GM23338 (cell line): ENCODE measurements at regions not wholly inside any gene's neighbourhood (a gene's known extent, or its start where the extent isn't known, plus 50 kb on each side); places are given as distances from the start of the nearest gene placed in this dataset.

Experiments
- ATAC-seq: fragments of 200-7000 bp; cut with Tn5 transposase; 3 replicates; pipeline ENCODE4 v1.9.1; 2020
- DNase-seq: peaks from one replicate; pipeline ENCODE4 v3.0.0-alpha.2; 2015; ENCODE audit warnings: low spot score
- H2AFZ ChIP-seq: fragments of 200-600 bp; sonication (generic); 2 replicates; pipeline ENCODE4 v1.8.0; 2016; ENCODE audit warnings: antibody characterized with exemption, mild to moderate bottlenecking, moderate library complexity
- H3F3A ChIP-seq: fragments of 200-600 bp; sonication (generic); replicated peaks from 2 replicates; pipeline ENCODE4 v1.8.0; 2017; ENCODE audit warnings: antibody characterized with exemption, mixed run types, low read depth
- H3K27ac ChIP-seq: fragments of 200-600 bp; sonication (generic); 2 replicates; pipeline ENCODE4 v1.6.1; 2016; ENCODE audit warnings: low read depth
- H3K27me3 ChIP-seq: fragments of 200-600 bp; sonication (generic); 2 replicates; pipeline ENCODE4 v1.8.0; 2016; ENCODE audit warnings: mild to moderate bottlenecking, mixed run types, moderate library complexity; ENCODE audit not compliant: insufficient read depth
- H3K36me3 ChIP-seq: fragments of 200-600 bp; sonication (generic); 2 replicates; pipeline ENCODE4 v1.8.0; 2016; ENCODE audit warnings: mild to moderate bottlenecking; ENCODE audit not compliant: insufficient read depth
- H3K4me1 ChIP-seq: fragments of 200-600 bp; sonication (generic); 2 replicates; pipeline ENCODE4 v1.8.0; 2016; ENCODE audit warnings: mild to moderate bottlenecking, moderate library complexity; ENCODE audit not compliant: insufficient read depth
- H3K4me2 ChIP-seq: fragments of 200-600 bp; sonication (generic); 2 replicates; pipeline ENCODE4 v1.7.1; 2017; ENCODE audit warnings: mixed run types
- H3K4me3 ChIP-seq: fragments of 200-600 bp; sonication (generic); 2 replicates; pipeline ENCODE4 v1.6.1; 2016; ENCODE audit warnings: mixed run types
- H3K79me2 ChIP-seq: fragments of 200-600 bp; sonication (generic); replicated peaks from 2 replicates; pipeline ENCODE4 v1.8.0; 2017; ENCODE audit warnings: mild to moderate bottlenecking; ENCODE audit not compliant: insufficient read depth
- H3K9me2 ChIP-seq: fragments of 200-600 bp; sonication (generic); 2 replicates; pipeline ENCODE4 v1.8.0; 2017; ENCODE audit not compliant: insufficient read depth
- H4K20me1 ChIP-seq: fragments of 200-600 bp; sonication (generic); replicated peaks from 2 replicates; pipeline ENCODE4 v1.8.0; 2017; ENCODE audit warnings: mild to moderate bottlenecking; ENCODE audit not compliant: insufficient read depth
- H3K27ac Mint-ChIP-seq: 2 replicates; pipeline ENCODE4 v1.8.0; 2020; ENCODE audit warnings: inconsistent platforms, mild to moderate bottlenecking, moderate library complexity, mixed read lengths
- H3K27me3 Mint-ChIP-seq: 3 replicates; pipeline ENCODE4 v1.8.0; 2022; ENCODE audit warnings: low read depth, mild to moderate bottlenecking, moderate library complexity, mixed read lengths, inconsistent platforms; ENCODE audit not compliant: insufficient read depth, poor library complexity
- H3K36me3 Mint-ChIP-seq: 3 replicates; pipeline ENCODE4 v1.8.0; 2021; ENCODE audit warnings: low read depth, mild to moderate bottlenecking, inconsistent platforms, moderate library complexity, mixed read lengths
- H3K4me1 Mint-ChIP-seq: 3 replicates; pipeline ENCODE4 v1.8.0; 2020; ENCODE audit warnings: mild to moderate bottlenecking, inconsistent platforms, mixed read lengths
- H3K4me3 Mint-ChIP-seq: 3 replicates; pipeline ENCODE4 v1.8.0; 2021; ENCODE audit warnings: moderate library complexity, mild to moderate bottlenecking, inconsistent platforms, mixed read lengths
- H3K9me3 Mint-ChIP-seq: 3 replicates; pipeline ENCODE4 v1.8.0; 2020; ENCODE audit warnings: moderate library complexity, mild to moderate bottlenecking, inconsistent platforms, mixed read lengths
- CREB1 ChIP-seq: fragments of 250-450 bp; sonication (Bioruptor Pico); IDR thresholded peaks from 2 replicates; pipeline ENCODE4 v1.5.0; 2020; ENCODE audit warnings: low read depth, mild to moderate bottlenecking, moderate library complexity
- EZH2phosphoT487 ChIP-seq: fragments of 200-600 bp; sonication (generic); IDR thresholded peaks from one replicate; pipeline ENCODE4 v1.8.1; 2018; ENCODE audit warnings: antibody characterized with exemption; ENCODE audit not compliant: unreplicated experiment
- JUNB ChIP-seq: IDR thresholded peaks from one replicate; pipeline ENCODE4 v1.6.1; 2016; ENCODE audit warnings: antibody characterized with exemption; ENCODE audit not compliant: unreplicated experiment
- NANOG ChIP-seq: IDR thresholded peaks from 2 replicates; pipeline ENCODE4 v1.6.1; 2016; ENCODE audit warnings: antibody characterized with exemption, borderline replicate concordance
- POLR2AphosphoS5 ChIP-seq: IDR thresholded peaks from 2 replicates; pipeline ENCODE4 v1.6.1; 2016; ENCODE audit warnings: antibody characterized with exemption, low read depth
- REST ChIP-seq: IDR thresholded peaks from one replicate; pipeline ENCODE4 v1.6.1; 2018; ENCODE audit warnings: antibody characterized with exemption; ENCODE audit not compliant: unreplicated experiment
- ZNF114 ChIP-seq: fragments of 250-450 bp; sonication (Bioruptor Pico); IDR thresholded peaks from 2 replicates; pipeline ENCODE4 v1.5.0; 2020; ENCODE audit warnings: mild to moderate bottlenecking, moderate library complexity
- ZNF331 ChIP-seq: fragments of 250-450 bp; sonication (Bioruptor Pico); IDR thresholded peaks from 2 replicates; pipeline ENCODE4 v1.5.0; 2020; ENCODE audit warnings: low read depth, mild to moderate bottlenecking, moderate library complexity
- ZNF462 ChIP-seq: fragments of 250-450 bp; sonication (Bioruptor Pico); IDR thresholded peaks from 2 replicates; pipeline ENCODE4 v1.5.0; 2020; ENCODE audit warnings: mild to moderate bottlenecking, moderate library complexity
- TF ChIP-seq, protein P1 (sequence below): IDR thresholded peaks from 2 replicates; pipeline ENCODE4 v1.6.1; 2016; ENCODE audit warnings: antibody characterized with exemption

DNA sequence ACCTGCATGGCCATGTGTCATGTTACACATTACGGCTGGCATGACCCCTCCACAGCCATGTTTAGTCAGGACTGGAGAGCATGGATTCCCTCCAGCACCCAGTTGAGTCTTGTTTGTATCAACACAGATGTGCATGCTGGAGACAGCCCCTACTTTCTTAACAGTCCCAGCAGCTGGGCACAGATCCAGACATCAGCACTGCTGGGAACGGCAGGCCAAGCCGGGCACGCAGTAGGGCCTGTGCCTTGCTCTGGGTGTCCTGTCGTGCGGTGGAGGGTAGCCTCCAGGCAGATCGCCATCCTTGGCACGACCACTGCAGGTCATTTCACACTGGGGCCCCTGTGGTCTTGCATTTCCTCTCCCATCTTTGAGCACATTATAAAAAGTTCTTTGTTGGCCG is 381.4 kb downstream of the SMOC2 start (continued):
- no peak for TF ChIP-seq REST
- TF ChIP-seq NANOG, result no peak

GRCh38 chr6:168819546-168819945 is 378.6 kb downstream of the SMOC2 start:
- DNase-seq (no peak), ATAC-seq (no peak)
- H3K27ac ChIP-seq, result no peak overlapping the region
- no peaks in the 10 kb centered on the region for H3K4me1 ChIP-seq
- Mint-ChIP-seq H3K9me3 (no peaks in the 10 kb centered on the region; the same call in 2 of the 3 replicates), H3K27me3 (peaks cover 4% of the 10 kb centered on the region), H3K4me3 (no peak overlapping the region), H3K4me1 (peaks cover 10% of the 10 kb centered on the region), H3K36me3 (no peaks in the 10 kb centered on the region), H3K27ac (no peak overlapping the region)
- TF ChIP-seq POLR2AphosphoS5 (no peak), CREB1 (CRISPR knock-in tag) (no peak), ZNF331 (CRISPR knock-in tag) (no peak)
- no peaks in the 10 kb centered on the region for H4K20me1 ChIP-seq
- no peak overlapping the region for H3K4me2 ChIP-seq
- H3K79me2 ChIP-seq, result no peaks in the 10 kb centered on the region
- no peaks in the 10 kb centered on the region for H3K36me3 ChIP-seq
- no peak overlapping the region for H3K4me3 ChIP-seq
- no peaks in the 10 kb centered on the region for H3F3A ChIP-seq
- no peaks in the 10 kb centered on the region for H3K9me2 ChIP-seq
- no peak overlapping the region for H2AFZ ChIP-seq
- H3K27me3 ChIP-seq, result no peaks in the 10 kb centered on the region

DNA sequence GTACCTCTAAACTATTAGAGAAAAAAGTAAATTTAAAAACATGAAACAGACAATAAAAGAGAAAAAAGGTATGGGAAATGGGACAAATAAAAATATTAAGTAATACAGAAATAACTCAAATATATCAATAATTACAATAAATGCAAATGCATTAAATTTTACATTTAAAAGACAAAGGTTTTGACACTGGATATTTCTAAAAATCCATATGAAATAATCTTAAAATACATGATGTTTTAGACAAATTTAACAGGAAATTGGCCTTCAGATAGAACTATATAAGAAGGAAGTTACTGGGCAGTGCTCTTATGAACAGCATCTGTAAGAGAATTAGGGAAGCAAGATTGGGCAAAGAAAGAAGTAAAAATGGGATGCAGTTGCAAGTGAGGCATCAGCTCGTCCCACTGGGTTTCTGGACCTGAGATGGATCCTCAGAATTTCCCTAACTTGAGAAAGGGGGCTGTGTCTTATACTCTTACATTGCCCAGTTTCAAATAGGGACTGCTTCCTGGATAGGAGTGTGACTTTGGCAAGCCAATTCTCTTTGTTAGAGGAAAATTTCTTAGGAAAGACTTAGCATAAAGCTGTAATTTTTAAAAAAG is 376.7 kb downstream of the SMOC2 start:
- Histone ChIP-seq H3K4me1 (no peaks in the 10 kb centered on the region), H4K20me1 (no peaks in the 10 kb centered on the region), H3K9me2 (no peaks in the 10 kb centered on the region), H3K36me3 (no peaks in the 10 kb centered on the region), H3K79me2 (no peaks in the 10 kb centered on the region), H3K27me3 (no peaks in the 10 kb centered on the region), H2AFZ (no peak overlapping the region), H3K4me2 (no peak overlapping the region), H3K4me3 (no peak overlapping the region), H3F3A (no peaks in the 10 kb centered on the region), H3K27ac (no peak overlapping the region)
- DNase-seq (no peak), ATAC-seq (no peak)
- no peaks in the 10 kb centered on the region for H3K4me1 Mint-ChIP-seq
- H3K9me3 Mint-ChIP-seq, result no peaks in the 10 kb centered on the region; the same call in 2 of the 3 replicates
- no peaks in the 10 kb centered on the region for H3K36me3 Mint-ChIP-seq
- peaks cover 4% of the 10 kb centered on the region for H3K27me3 Mint-ChIP-seq
- H3K27ac Mint-ChIP-seq, result no peak overlapping the region
- no peak overlapping the region for H3K4me3 Mint-ChIP-seq
- TF ChIP-seq, protein P1, sequence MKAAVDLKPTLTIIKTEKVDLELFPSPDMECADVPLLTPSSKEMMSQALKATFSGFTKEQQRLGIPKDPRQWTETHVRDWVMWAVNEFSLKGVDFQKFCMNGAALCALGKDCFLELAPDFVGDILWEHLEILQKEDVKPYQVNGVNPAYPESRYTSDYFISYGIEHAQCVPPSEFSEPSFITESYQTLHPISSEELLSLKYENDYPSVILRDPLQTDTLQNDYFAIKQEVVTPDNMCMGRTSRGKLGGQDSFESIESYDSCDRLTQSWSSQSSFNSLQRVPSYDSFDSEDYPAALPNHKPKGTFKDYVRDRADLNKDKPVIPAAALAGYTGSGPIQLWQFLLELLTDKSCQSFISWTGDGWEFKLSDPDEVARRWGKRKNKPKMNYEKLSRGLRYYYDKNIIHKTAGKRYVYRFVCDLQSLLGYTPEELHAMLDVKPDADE, result no peak
- no peak for TF ChIP-seq JUNB
- TF ChIP-seq ZNF462, result no peak
- TF ChIP-seq ZNF114, result no peak
- no peak for TF ChIP-seq ZNF331 (CRISPR knock-in tag)
- TF ChIP-seq EZH2phosphoT487, result no peak
- no peak for TF ChIP-seq CREB1 (CRISPR knock-in tag)
